HG03342 (cell line): ENCODE measurements at regions not wholly inside any gene's neighbourhood (a gene's known extent, or its start where the extent isn't known, plus 50 kb on each side); places are given as distances from the start of the nearest gene placed in this dataset.

Source experiments
- ATAC-seq: cut with Tn5 transposase; IDR thresholded peaks from one replicate; pipeline ENCODE4 v1.9.1; 2021; ENCODE audit warnings: mild to moderate bottlenecking, moderate library complexity; ENCODE audit not compliant: unreplicated experiment

GRCh38 chr6:91864911-91865310 is 1278.0 kb upstream of the MAP3K7 start:
- no peak for ATAC-seq

GRCh38 chr6:91860541-91861335 is 1273.9 kb upstream of the MAP3K7 start:
- no peak for ATAC-seq

- no peak for ATAC-seq
Observed at GRCh38 chr6:91852252-91852651, 1265.4 kb upstream of the MAP3K7 start.

GRCh38 chr6:91834813-91835212 is 1247.9 kb upstream of the MAP3K7 start:
- no peak for ATAC-seq

GRCh38 chr6:91827151-91827550 is 1240.3 kb upstream of the MAP3K7 start:
- ATAC-seq = no peak

GRCh38 chr6:91826128-91826527 is 1239.3 kb upstream of the MAP3K7 start:
- no peak for ATAC-seq

GRCh38 chr6:91824331-91824730 is 1237.5 kb upstream of the MAP3K7 start:
- no peak for ATAC-seq

GRCh38 chr6:91822581-91822980 is 1235.7 kb upstream of the MAP3K7 start:
- no peak for ATAC-seq

- ATAC-seq = no peak
Observed at GRCh38 chr6:91816335-91816734, 1229.5 kb upstream of the MAP3K7 start.

- ATAC-seq = no peak
Observed at GRCh38 chr6:91813641-91814040, 1226.8 kb upstream of the MAP3K7 start.

- ATAC-seq = no peak
Observed at GRCh38 chr6:91812596-91813274, 1225.9 kb upstream of the MAP3K7 start.

- no peak for ATAC-seq
Observed at GRCh38 chr6:91804981-91805380, 1218.1 kb upstream of the MAP3K7 start.

GRCh38 chr6:91802431-91802830 is 1215.6 kb upstream of the MAP3K7 start:
- ATAC-seq = no peak

GRCh38 chr6:91796603-91797002 is 1209.7 kb upstream of the MAP3K7 start:
- no peak for ATAC-seq

- no peak for ATAC-seq
Observed at GRCh38 chr6:91788501-91788900, 1201.6 kb upstream of the MAP3K7 start.

- no peak for ATAC-seq
Observed at GRCh38 chr6:91786474-91787184, 1199.8 kb upstream of the MAP3K7 start.

GRCh38 chr6:91782802-91783201 is 1195.9 kb upstream of the MAP3K7 start:
- no peak for ATAC-seq

- no peak for ATAC-seq
Observed at GRCh38 chr6:91781946-91782345, 1195.1 kb upstream of the MAP3K7 start.

- ATAC-seq = no peak
Observed at GRCh38 chr6:91780270-91780669, 1193.4 kb upstream of the MAP3K7 start.

GRCh38 chr6:91761621-91762020 is 1174.7 kb upstream of the MAP3K7 start:
- ATAC-seq = no peak

- no peak for ATAC-seq
Observed at GRCh38 chr6:91754691-91755090, 1167.8 kb upstream of the MAP3K7 start.

- ATAC-seq = no peak
Observed at GRCh38 chr6:91751526-91751925, 1164.7 kb upstream of the MAP3K7 start.
